SJSA1 (cell line): ENCODE measurements at regions not wholly inside any gene's neighbourhood (a gene's known extent, or its start where the extent isn't known, plus 50 kb on each side); places are given as distances from the start of the nearest gene placed in this dataset.
"Not testable (repeated sequence)": the region's sequence is repeated elsewhere in the genome, so short reads cannot be mapped to it uniquely, and the experiment has no call there.

Source experiments
- DNase-seq, 2 experiments: peaks; one replicate each; pipeline ENCODE4 v3.0.0-alpha.2; 2015 to 2020; ENCODE audit warnings: low spot score in 2 of 2, low read depth in 1 of 2
- H3K27ac ChIP-seq: fragments of 250-450 bp; sonication (Bioruptor Pico); 2 replicates; pipeline ENCODE4 v1.5.1; 2020; ENCODE audit warnings: mild to moderate bottlenecking, moderate library complexity
- H3K27me3 ChIP-seq: fragments of 250-450 bp; sonication (Bioruptor Pico); replicated peaks from 2 replicates; pipeline ENCODE4 v1.5.1; 2020; ENCODE audit warnings: mild to moderate bottlenecking, moderate library complexity
- H3K36me3 ChIP-seq: fragments of 250-450 bp; sonication (Bioruptor Pico); 2 replicates; pipeline ENCODE4 v1.5.1; 2020; ENCODE audit warnings: mild to moderate bottlenecking
- H3K4me1 ChIP-seq: fragments of 250-450 bp; sonication (Bioruptor Pico); replicated peaks from 2 replicates; pipeline ENCODE4 v1.6.1; 2021; ENCODE audit warnings: mild to moderate bottlenecking
- H3K4me3 ChIP-seq: fragments of 250-450 bp; sonication (Bioruptor Pico); 2 replicates; pipeline ENCODE4 v1.5.1; 2020; ENCODE audit warnings: mild to moderate bottlenecking
- H3K9me3 ChIP-seq: fragments of 250-450 bp; sonication (Bioruptor Pico); replicated peaks from 2 replicates; pipeline ENCODE4 v1.5.1; 2020; ENCODE audit warnings: mild to moderate bottlenecking

- H3K36me3 ChIP-seq, result no peaks in the 10 kb centered on the region
- no peak overlapping the region for H3K4me3 ChIP-seq
- H3K27me3 ChIP-seq, result no peaks in the 10 kb centered on the region
- no peak for DNase-seq
- H3K4me1 ChIP-seq, result peaks cover 5% of the 10 kb centered on the region
- H3K9me3 ChIP-seq, result 0 out of 2 replicates have a peak, but pooled peaks cover 2% of the 10 kb centered on the region
- no peak overlapping the region for H3K27ac ChIP-seq
Measured at GRCh38 chr6:140388815-140389214, 1014.4 kb upstream of the CITED2 start.

- Histone ChIP-seq H3K27ac (no peak overlapping the region; the same call in 1 of the 2 replicates), H3K27me3 (no peaks in the 10 kb centered on the region), H3K9me3 (0 out of 2 replicates have a peak, but pooled peaks cover 2% of the 10 kb centered on the region), H3K4me1 (no peaks in the 10 kb centered on the region; the same call in 1 of the 2 replicates), H3K4me3 (no peak overlapping the region), H3K36me3 (no peaks in the 10 kb centered on the region)
- DNase-seq, result no peak
Measured at GRCh38 chr6:140388192-140388802, 1013.8 kb upstream of the CITED2 start.

- Histone ChIP-seq H3K27ac (no peak overlapping the region), H3K27me3 (no peaks in the 10 kb centered on the region), H3K9me3 (0 out of 2 replicates have a peak, but pooled peaks cover 2% of the 10 kb centered on the region), H3K36me3 (no peaks in the 10 kb centered on the region), H3K4me3 (no peak overlapping the region), H3K4me1 (no peaks in the 10 kb centered on the region)
- DNase-seq, result no peak
Measured at GRCh38 chr6:140385679-140386078, 1011.2 kb upstream of the CITED2 start.

GRCh38 chr6:140382355-140382754, 1007.9 kb upstream of the CITED2 start:
- H3K4me1 ChIP-seq, result no peaks in the 10 kb centered on the region
- no peaks in the 10 kb centered on the region for H3K27me3 ChIP-seq
- H3K9me3 ChIP-seq, result 0 out of 2 replicates have a peak, but pooled peaks cover 2% of the 10 kb centered on the region
- no peak for DNase-seq
- H3K36me3 ChIP-seq, result no peaks in the 10 kb centered on the region
- H3K27ac ChIP-seq, result no peak overlapping the region
- H3K4me3 ChIP-seq, result no peak overlapping the region

GRCh38 chr6:140380427-140381218, 1006.2 kb upstream of the CITED2 start:
- H3K4me3 ChIP-seq, result no peak overlapping the region
- H3K9me3 ChIP-seq, result 0 out of 2 replicates have a peak, but pooled peaks cover 2% of the 10 kb centered on the region
- no peaks in the 10 kb centered on the region for H3K36me3 ChIP-seq
- no peak overlapping the region for H3K27ac ChIP-seq
- no peak for DNase-seq
- no peaks in the 10 kb centered on the region for H3K4me1 ChIP-seq
- no peaks in the 10 kb centered on the region for H3K27me3 ChIP-seq

GRCh38 chr6:140379919-140380318, 1005.5 kb upstream of the CITED2 start:
- no peak for DNase-seq
- no peaks in the 10 kb centered on the region for H3K27me3 ChIP-seq
- 0 out of 2 replicates have a peak, but pooled peaks cover 2% of the 10 kb centered on the region for H3K9me3 ChIP-seq
- H3K4me1 ChIP-seq, result no peaks in the 10 kb centered on the region
- no peak overlapping the region for H3K27ac ChIP-seq
- H3K4me3 ChIP-seq, result no peak overlapping the region
- no peaks in the 10 kb centered on the region for H3K36me3 ChIP-seq

- no peak overlapping the region for H3K27ac ChIP-seq
- no peaks in the 10 kb centered on the region for H3K36me3 ChIP-seq
- no peak for DNase-seq
- H3K9me3 ChIP-seq, result no peaks in the 10 kb centered on the region
- no peaks in the 10 kb centered on the region for H3K4me1 ChIP-seq
- no peak overlapping the region for H3K4me3 ChIP-seq
- no peaks in the 10 kb centered on the region for H3K27me3 ChIP-seq
Measured at GRCh38 chr6:140376209-140376608, 1001.8 kb upstream of the CITED2 start.

- not testable (repeated sequence) for H3K9me3 ChIP-seq, H3K36me3 ChIP-seq, H3K4me3 ChIP-seq, DNase-seq, H3K27me3 ChIP-seq, H3K27ac ChIP-seq, H3K4me1 ChIP-seq
Measured at GRCh38 chr6:140373728-140374127, 999.3 kb upstream of the CITED2 start.

GRCh38 chr6:140372064-140372463, 997.6 kb upstream of the CITED2 start:
- H3K27ac ChIP-seq, result no peak overlapping the region
- no peaks in the 10 kb centered on the region for H3K27me3 ChIP-seq
- H3K36me3 ChIP-seq, result no peaks in the 10 kb centered on the region
- no peak for DNase-seq
- no peak overlapping the region for H3K4me3 ChIP-seq
- H3K9me3 ChIP-seq, result no peaks in the 10 kb centered on the region
- peaks cover 5% of the 10 kb centered on the region for H3K4me1 ChIP-seq

GRCh38 chr6:140370976-140371870, 996.8 kb upstream of the CITED2 start:
- no peak for DNase-seq
- Histone ChIP-seq H3K4me3 (no peak overlapping the region), H3K4me1 (peaks cover 11% of the 10 kb centered on the region), H3K27ac (no peak overlapping the region), H3K9me3 (no peaks in the 10 kb centered on the region), H3K27me3 (no peaks in the 10 kb centered on the region), H3K36me3 (no peaks in the 10 kb centered on the region)

GRCh38 chr6:140370441-140370840, 996.0 kb upstream of the CITED2 start:
- peaks cover 11% of the 10 kb centered on the region for H3K4me1 ChIP-seq
- H3K4me3 ChIP-seq, result no peak overlapping the region
- no peaks in the 10 kb centered on the region for H3K36me3 ChIP-seq
- DNase-seq, result no peak
- no peaks in the 10 kb centered on the region for H3K9me3 ChIP-seq
- H3K27ac ChIP-seq, result no peak overlapping the region
- no peaks in the 10 kb centered on the region for H3K27me3 ChIP-seq

GRCh38 chr6:140366991-140367390, 992.5 kb upstream of the CITED2 start:
- Histone ChIP-seq H3K4me3 (no peak overlapping the region), H3K9me3 (0 out of 2 replicates have a peak, but pooled peaks cover 8% of the 10 kb centered on the region), H3K27me3 (no peaks in the 10 kb centered on the region), H3K4me1 (peaks cover 11% of the 10 kb centered on the region), H3K36me3 (no peaks in the 10 kb centered on the region), H3K27ac (peak overlapping the region; percentile 1; the same call in 1 of the 2 replicates)
- peak in 1 of 2 experiments; percentile 52 for DNase-seq

- Histone ChIP-seq H3K4me3 (no peak overlapping the region), H3K4me1 (peaks cover 11% of the 10 kb centered on the region), H3K36me3 (no peaks in the 10 kb centered on the region), H3K9me3 (0 out of 2 replicates have a peak, but pooled peaks cover 8% of the 10 kb centered on the region), H3K27me3 (no peaks in the 10 kb centered on the region), H3K27ac (no peak overlapping the region)
- no peak for DNase-seq
Measured at GRCh38 chr6:140364916-140365315, 990.5 kb upstream of the CITED2 start.
